Gastroesophageal sphincter (tissue), 3 donors: ENCODE measurements at regions not wholly inside any gene's neighbourhood (a gene's known extent, or its start where the extent isn't known, plus 50 kb on each side); places are given as distances from the start of the nearest gene placed in this dataset.

Experiments used
- CTCF ChIP-seq, 4 experiments: fragments of 200-600 bp in 2 of 4; fragments of 450-650 bp in 2 of 4; sonication (generic) in 1 of 4; IDR thresholded peaks; one replicate each; pipeline ENCODE4 v1.5.1; 2017 to 2019; ENCODE audit warnings: antibody characterized with exemption in 4 of 4, mild to moderate bottlenecking in 2 of 4, moderate library complexity in 2 of 4
- POLR2A ChIP-seq, 2 donors: fragments of 450-650 bp; IDR thresholded peaks; one replicate each; pipeline ENCODE4 v1.6.1; 2017; ENCODE audit warnings: antibody characterized with exemption in 2 of 2, mild to moderate bottlenecking in 2 of 2, moderate library complexity in 1 of 2

GRCh38 chr10:60717852-60718251 is 60.4 kb upstream of the CDK1 start:
- TF ChIP-seq CTCF (IDR thresholded peaks at IDR 0.05) (no peak), POLR2A (IDR thresholded peaks at IDR 0.05) (no peak)
